ENCODE measurements at regions not wholly inside any gene's neighbourhood (a gene's known extent, or its start where the extent isn't known, plus 50 kb on each side); places are given as distances from the start of the nearest gene placed in this dataset.
A peak's percentile ranks its signal among the peaks of the same experiment; 100 is the strongest.

DNA sequence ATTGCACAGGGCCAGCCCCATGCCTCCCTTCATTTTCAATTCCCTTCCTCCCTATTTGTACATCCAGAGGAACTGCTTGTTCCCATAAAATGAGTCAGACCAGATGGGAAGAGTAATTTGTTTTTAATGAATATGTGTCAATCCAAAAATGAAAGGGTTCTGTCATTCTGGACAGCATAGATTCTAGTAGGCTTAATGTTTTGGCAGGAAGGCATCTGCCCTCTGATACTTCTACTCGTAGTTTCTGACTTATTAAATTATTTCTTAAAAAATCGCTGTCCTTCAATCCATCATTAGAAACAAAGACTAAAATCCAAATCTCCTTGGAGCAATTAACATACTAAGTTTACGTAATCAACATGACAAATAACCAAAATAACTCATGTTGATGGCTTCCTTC lies 665.5 kb downstream of the TENT5A start:
- intact Hi-C loops (cut with DNase I; ENCODE audit: low total_unique reads): no loop called here
- H3K27ac ChIP-seq: no peak overlapping the region
- H3K4me1 ChIP-seq: peaks cover 5% of the 10 kb centered on the region
- DNase-seq: no peak
- no peaks in the 10 kb centered on the region for H3K36me3 ChIP-seq (ENCODE audit: low read depth, missing control alignments)
- no peaks in the 10 kb centered on the region for H3K27me3 ChIP-seq
- no peak overlapping the region for H3K4me3 ChIP-seq
- 66 to 74% methylated on average over 3 of the region's 3 CpGs for WGBS, 2 donors
- no peaks in the 10 kb centered on the region for H3K9me3 ChIP-seq
- TF ChIP-seq POLR2A (IDR thresholded peaks at IDR 0.05) (no peak), CTCF (IDR thresholded peaks at IDR 0.05) (no peak)

- Histone ChIP-seq H3K27ac (no peak overlapping the region), H3K9me3 (no peaks in the 10 kb centered on the region), H3K4me3 (no peak overlapping the region), H3K27me3 (no peaks in the 10 kb centered on the region), H3K4me1 (peaks cover 5% of the 10 kb centered on the region), H3K36me3 (ENCODE audit: low read depth, missing control alignments) (no peaks in the 10 kb centered on the region)
- intact Hi-C loops (cut with DNase I; ENCODE audit: low total_unique reads): no loop called here
- TF ChIP-seq CTCF (IDR thresholded peaks at IDR 0.05) (no peak), POLR2A (IDR thresholded peaks at IDR 0.05) (no peak)
- no peak for DNase-seq
Observed at GRCh38 chr6:81085431-81085790, 667.1 kb downstream of the TENT5A start.

GRCh38 chr6:81084776-81085430 lies 667.6 kb downstream of the TENT5A start:
- TF ChIP-seq POLR2A (IDR thresholded peaks at IDR 0.05) (no peak), CTCF (IDR thresholded peaks at IDR 0.05) (no peak)
- H3K9me3 ChIP-seq: no peaks in the 10 kb centered on the region
- no peak for DNase-seq
- H3K27ac ChIP-seq: no peak overlapping the region
- intact Hi-C loops (cut with DNase I; ENCODE audit: low total_unique reads): no loop called here
- no peak overlapping the region for H3K4me3 ChIP-seq
- 63 to 68% methylated on average over 6 of the region's 6 CpGs for WGBS, 2 donors
- H3K36me3 ChIP-seq (ENCODE audit: low read depth, missing control alignments): no peaks in the 10 kb centered on the region
- H3K4me1 ChIP-seq: peaks cover 5% of the 10 kb centered on the region
- H3K27me3 ChIP-seq: no peaks in the 10 kb centered on the region

DNA sequence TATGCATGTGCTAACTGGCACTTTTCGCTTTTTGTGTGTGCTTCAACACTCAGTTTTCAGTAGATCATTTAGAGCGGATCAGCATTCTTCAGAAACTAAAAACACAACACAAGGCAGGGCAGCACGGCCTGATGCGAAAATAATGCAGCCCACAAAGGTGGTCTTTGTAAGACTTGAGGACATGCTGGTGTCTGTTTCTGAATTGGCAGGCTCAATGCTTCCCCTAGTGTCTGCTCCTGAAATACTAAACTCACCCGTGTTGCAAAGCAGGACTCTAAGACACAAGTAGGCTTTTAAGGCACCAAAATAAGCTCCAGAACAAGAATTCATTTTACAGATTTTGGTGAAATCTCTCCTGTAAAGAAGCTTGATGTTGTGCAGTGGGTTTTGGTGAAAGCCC lies 676.5 kb downstream of the TENT5A start:
- H3K4me1 ChIP-seq: no peaks in the 10 kb centered on the region
- 64 to 68% methylated on average over 5 of the region's 5 CpGs for WGBS, 2 donors

More for the DNA sequence above, 676.5 kb downstream of the TENT5A start:
- no peaks in the 10 kb centered on the region for H3K9me3 ChIP-seq
- H3K27me3 ChIP-seq: no peaks in the 10 kb centered on the region
- H3K4me3 ChIP-seq: no peak overlapping the region
- TF ChIP-seq POLR2A (IDR thresholded peaks at IDR 0.05): no peak
- TF ChIP-seq CTCF (IDR thresholded peaks at IDR 0.05): peak in 1 of 3 experiments; percentile 20
- H3K27ac ChIP-seq: no peak overlapping the region
- H3K36me3 ChIP-seq (ENCODE audit: low read depth, missing control alignments): no peaks in the 10 kb centered on the region
- intact Hi-C loops (cut with DNase I; ENCODE audit: low total_unique reads): no loop called here
- DNase-seq: peak; percentile 15

Measured in testis (tissue), 2 donors.